Daoy (cell line): ENCODE measurements at regions not wholly inside any gene's neighbourhood (a gene's known extent, or its start where the extent isn't known, plus 50 kb on each side); places are given as distances from the start of the nearest gene placed in this dataset.

Experiments
- DNase-seq: peaks from one replicate; pipeline ENCODE4 v3.0.0-alpha.2; 2015; ENCODE audit warnings: low read depth

DNA sequence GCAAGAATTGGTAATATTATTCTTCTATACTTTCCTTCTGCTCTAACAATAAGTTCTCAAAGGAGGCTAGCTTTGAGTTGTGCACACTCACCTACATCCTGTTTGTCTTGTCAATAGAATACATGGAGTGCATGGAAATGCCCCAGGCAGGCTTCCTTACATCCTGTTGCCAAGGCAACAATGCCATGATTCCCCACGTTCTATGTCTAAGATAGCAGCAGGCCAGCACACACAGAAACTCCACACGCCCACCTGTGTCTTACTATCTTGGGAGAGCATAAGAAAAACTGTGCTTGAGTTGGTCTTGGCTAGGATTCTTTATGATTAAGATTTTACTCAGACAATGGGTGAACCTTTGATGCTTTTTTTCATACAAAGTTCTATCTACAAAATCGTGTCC, 379.2 kb downstream of the AASDHPPT start:
- DNase-seq, result peak; percentile 12

DNA sequence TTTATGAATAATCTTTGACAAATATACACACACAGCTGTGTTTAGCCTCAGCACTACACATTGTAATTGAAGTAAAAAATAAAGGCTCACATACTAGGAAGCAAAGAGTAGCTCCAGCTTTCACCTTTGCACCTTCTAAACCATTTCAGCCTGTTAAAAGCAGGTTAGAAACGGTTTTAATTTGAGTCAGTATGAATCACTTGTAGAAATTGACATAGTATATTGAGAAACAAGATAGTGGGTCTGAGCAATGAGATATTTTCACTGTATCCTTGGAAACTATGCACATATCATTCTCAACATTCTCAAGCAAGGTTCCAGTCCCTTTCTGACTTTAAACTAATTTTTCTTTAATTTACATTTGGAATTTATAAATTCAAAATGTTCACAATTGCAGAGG, 380.3 kb downstream of the AASDHPPT start:
- DNase-seq, result peak; percentile 25

DNA sequence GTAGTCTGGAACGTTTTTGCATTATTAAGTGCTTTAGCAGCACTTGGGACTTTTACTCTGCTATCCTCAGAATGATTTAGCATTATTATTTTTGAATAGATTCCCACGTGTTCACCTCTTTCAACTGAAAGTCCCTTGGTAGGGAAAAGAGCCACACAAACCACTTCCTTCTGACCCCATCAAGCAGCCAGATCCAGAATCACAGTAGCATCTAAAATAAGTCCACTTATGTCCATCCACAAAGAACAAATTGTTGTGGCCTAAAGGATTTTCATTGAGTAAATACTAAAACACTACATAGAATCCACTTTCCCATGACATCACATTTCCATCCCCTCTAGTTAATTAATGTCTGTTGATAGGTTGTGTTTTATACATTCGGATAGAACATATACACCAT, 381.7 kb downstream of the AASDHPPT start:
- DNase-seq, result no peak

DNA sequence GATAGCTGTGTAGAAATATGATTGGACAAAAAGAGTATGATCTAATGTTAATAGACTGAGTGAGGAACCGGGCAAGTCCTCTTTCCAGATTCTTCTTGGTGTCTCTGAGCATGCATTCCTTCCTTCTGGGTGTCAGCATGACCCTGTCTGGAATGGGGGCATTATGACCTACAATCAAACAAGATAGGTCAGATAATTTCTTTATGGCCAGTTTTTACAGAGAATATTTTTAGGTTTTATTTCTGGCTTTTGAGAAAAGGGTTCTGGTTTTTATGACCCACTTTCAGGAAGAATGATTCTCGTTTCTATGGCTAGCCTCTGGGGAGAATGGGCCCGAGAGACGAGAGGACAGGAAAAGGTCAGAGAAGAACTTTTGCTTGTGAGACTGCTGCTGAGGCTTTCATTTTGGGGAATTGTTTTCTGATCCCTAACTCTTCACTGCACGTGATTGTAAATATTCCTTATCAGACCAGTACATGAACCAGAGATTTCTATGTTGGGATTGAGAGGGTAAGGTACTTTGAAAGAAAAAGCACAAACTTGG, 383.8 kb downstream of the AASDHPPT start:
- no peak for DNase-seq

GRCh38 chr11:106461839-106462545, 384.5 kb downstream of the AASDHPPT start:
- peak; percentile 11 for DNase-seq

DNA sequence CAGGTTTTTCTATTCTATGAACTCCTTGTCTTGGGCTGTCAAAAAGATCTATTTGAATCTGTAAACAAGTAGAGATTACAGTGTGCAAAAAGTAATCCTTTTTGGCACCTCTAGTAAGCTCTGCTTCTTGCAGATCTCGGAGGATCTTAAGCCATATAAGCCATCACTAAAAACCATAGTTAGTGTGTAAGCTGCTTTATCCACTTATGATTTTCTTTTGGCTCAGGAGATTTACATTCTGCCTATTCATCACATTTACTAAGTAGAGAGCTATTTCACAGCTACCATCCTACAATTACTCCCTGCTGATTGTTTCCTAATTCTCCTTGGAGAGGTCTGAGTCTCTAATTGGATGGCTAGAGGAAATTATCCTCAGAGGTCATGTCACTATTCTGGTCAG, 385.7 kb downstream of the AASDHPPT start:
- no peak for DNase-seq

DNA sequence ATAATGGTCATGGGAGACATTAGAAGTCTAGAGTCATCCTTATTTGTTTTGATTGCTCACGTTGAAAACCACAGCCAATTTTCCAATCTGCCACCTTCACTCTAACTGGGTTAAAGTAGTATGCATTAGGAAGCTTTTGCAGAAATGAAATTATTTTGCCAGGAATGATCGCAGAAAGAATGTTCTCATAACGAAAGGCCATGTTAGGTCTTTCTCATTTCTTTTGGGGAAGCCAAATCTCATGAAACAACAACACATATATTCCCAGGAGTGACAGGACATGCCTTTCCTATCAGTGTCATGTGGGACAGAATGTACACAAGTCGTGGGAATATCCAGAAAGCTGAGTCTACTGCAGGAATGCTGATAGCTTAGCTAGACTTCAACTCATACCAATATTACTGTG, 386.3 kb downstream of the AASDHPPT start:
- peak; percentile 29 for DNase-seq

DNA sequence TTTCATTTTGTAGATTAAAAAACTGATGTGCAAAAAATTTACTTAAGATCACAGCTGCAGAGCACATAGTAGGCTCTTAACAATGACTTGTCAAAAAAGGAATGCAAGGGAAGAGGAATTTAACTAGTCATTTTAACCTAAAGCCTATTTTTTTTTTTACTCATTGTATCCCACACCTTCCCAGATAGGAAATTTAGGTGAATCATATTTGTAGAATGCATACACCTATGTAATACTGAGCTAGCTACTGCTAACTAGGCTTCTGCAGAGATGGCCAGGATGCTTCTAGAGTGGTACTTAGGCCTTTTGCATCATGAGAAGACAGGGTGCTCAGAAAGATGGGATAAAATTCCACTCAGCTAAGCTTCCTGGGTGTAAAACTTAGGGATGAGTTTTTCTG, 387.3 kb downstream of the AASDHPPT start:
- no peak for DNase-seq

- peak; percentile 65 for DNase-seq
Measured at GRCh38 chr11:106466521-106467080, 389.1 kb downstream of the AASDHPPT start.

- DNase-seq, result no peak
Measured at GRCh38 chr11:106467501-106467900, 390.0 kb downstream of the AASDHPPT start.

DNA sequence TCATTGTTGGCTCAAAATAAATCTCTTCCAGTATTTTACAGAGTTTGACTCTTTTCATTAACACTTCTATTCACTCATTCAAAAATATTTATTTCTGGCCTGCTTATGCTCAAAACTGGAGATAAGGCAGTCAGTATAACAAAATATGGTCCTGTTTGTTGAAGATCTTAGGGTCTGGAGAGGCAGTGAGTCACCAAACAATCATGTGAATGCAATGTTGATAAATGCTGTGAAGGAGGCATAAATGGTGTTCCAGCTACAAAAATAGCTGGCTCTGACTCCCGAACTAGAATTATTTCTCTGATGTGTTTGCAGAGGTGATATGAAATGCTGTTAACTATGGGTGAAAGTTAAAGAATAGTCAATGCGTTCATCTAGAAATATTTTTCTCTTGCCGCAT, 390.6 kb downstream of the AASDHPPT start:
- DNase-seq, result peak; percentile 48

GRCh38 chr11:106468531-106468930, 391.1 kb downstream of the AASDHPPT start:
- DNase-seq, result no peak

GRCh38 chr11:106470230-106470629, 392.8 kb downstream of the AASDHPPT start:
- DNase-seq, result no peak

DNA sequence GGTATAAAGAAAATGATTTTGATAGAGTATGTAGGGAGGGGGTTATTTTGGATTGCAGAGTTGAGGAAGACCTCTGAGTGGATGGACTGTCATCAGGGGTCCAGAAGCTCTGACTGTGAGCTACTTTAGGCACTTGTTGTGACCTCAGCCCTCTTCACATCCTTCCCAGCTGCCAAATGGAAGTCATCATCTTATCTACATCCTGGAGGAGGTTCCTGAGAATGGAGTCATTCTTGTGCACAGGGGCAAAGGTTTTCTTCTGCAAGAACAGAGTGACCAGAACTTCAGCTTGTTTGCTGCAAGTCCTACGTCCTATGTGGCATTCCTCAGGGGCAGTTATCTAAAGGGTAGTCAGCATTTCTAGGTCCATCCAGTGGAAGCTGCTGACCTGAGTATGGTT, 393.8 kb downstream of the AASDHPPT start:
- DNase-seq, result peak; percentile 15

- no peak for DNase-seq
Measured at GRCh38 chr11:106473089-106473722, 395.7 kb downstream of the AASDHPPT start.

GRCh38 chr11:106474274-106474673, 396.8 kb downstream of the AASDHPPT start:
- no peak for DNase-seq

DNA sequence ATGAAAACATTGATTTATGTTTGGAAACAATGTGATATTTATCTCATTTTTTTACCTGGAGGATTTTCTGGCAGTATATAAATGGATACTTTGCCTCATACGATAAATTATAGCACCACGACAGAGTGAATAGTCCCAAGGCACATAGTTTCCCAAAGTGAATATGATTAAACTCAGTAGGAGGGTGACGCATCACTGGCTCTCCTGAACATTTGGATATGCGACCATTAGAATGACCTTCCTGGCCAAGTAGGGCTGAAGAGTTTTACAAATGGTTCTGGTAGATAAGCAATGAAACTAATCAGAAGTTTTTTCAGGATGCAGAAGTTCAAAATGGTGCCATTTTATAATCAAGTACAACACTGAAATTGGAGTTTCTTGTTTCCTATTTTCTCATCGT, 397.7 kb downstream of the AASDHPPT start:
- no peak for DNase-seq

DNA sequence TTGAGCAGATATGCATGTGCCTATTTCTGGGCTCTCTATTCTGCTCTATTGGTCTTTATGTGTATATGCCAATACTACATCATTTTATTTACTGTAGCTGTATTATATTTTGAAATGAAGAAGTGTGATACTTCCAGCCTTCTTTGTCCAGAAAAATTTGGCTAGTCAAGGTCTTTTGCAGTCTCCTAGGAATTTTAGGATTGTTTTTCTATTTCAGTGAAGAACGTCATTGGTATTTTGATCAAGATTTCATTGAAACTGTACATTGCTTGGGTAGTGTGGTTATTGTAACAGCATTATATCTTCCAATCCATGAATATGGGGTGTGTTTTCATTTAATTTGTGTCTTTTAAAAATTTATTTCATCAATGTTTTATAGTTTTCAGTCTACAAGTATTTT, 400.3 kb downstream of the AASDHPPT start:
- no peak for DNase-seq

- no peak for DNase-seq
Measured at GRCh38 chr11:106479646-106480045, 402.2 kb downstream of the AASDHPPT start.

DNA sequence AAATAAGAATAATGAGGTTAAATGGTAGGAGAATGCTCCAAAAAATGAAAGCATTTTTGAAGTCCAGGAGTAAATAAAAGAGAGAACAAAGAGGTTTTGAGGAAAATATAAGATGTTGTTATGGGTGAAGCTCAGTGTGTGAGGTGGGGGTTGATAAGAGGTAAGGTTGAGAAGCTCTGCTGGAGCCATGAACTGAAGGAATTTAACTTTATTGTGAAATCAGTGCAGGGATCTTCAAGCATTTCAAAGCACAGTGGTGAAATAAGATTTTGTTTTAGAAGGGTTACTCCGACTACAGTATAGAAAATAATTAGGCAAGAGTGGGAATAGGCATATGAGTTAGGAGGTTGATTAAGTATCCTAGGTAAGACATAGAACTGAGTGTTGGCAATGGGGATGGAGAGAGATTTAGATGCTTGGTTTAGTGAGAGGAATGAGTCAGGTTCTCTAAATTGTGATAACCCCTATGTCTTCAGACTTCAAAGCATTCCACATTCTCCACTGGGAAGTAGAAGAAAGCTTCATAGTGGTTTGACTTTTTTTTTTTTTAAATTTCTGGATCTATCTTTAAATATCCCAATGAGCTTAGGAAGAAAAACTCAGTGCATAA, 403.2 kb downstream of the AASDHPPT start:
- DNase-seq, result peak; percentile 17

DNA sequence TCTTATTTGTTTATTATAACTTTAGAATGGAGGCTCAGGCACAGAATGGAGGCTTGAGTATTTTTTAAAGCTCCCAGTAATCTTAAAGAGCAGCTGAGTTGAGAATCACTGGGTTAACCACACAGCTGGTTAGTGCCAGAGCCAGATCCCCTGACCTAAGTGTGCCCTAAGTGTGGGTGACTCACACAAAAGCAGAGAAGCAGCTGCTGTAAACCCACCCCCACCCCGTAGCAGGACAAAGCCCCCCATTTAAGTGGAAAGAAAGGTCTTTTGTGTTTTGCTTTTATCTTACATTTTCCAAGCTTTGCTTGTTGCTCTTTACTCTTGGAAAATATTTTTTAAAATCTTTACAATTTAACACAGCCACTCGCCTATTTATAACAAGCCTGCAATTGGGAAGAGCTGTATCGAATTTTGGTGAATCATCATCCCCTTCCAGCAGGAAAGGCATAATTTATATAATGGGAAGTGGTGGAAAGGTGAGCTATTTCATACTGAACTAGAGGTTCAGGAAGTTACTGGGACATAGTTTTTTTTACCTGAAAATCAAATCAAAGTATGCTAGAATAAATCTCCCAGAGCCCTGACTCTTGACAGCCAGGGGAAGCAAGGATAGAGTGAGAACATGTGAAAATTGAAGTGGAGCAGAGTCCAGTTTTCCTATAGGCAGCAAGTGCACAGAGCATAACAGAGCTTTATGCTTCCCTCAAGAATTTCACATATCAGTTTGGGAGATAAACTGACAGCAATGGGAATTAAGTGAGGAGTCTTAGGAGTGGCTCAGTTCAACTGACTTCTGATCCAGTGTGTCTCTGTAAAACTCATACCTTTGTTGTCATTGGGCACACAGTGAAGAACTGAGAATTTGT, 405.7 kb downstream of the AASDHPPT start:
- DNase-seq, result peak; percentile 83

- no peak for DNase-seq
Measured at GRCh38 chr11:106491751-106492150, 414.3 kb downstream of the AASDHPPT start.
